Mesenchymal stem cell (in vitro differentiated cells and primary cell): ENCODE measurements at regions not wholly inside any gene's neighbourhood (a gene's known extent, or its start where the extent isn't known, plus 50 kb on each side); places are given as distances from the start of the nearest gene placed in this dataset.

Experiments used
- DNase-seq: peaks from one replicate; pipeline ENCODE4 v3.0.0-alpha.2; 2013
- H2AFZ ChIP-seq: one replicate; pipeline ENCODE4 v1.6.1; 2013; ENCODE audit warnings: low read depth, mild to moderate bottlenecking, control low read depth, inconsistent platforms, low read length, moderate library complexity
- H2AK5ac ChIP-seq: 2 replicates; pipeline ENCODE4 v1.6.1; 2013; ENCODE audit warnings: low read length, moderate library complexity, mild to moderate bottlenecking, inconsistent platforms; ENCODE audit not compliant: severe bottlenecking
- H2BK120ac ChIP-seq: one replicate; pipeline ENCODE4 v1.6.1; 2013; ENCODE audit warnings: low read depth, mild to moderate bottlenecking, inconsistent platforms, low read length, moderate library complexity
- H2BK12ac ChIP-seq, 2 experiments: one replicate each; pipeline ENCODE4 v1.6.1; 2013; ENCODE audit warnings: inconsistent platforms in 2 of 2, low read length in 2 of 2, mild to moderate bottlenecking in 2 of 2, moderate library complexity in 2 of 2, control low read depth in 1 of 2
- H2BK15ac ChIP-seq: one replicate; pipeline ENCODE4 v1.6.1; 2013; ENCODE audit warnings: mild to moderate bottlenecking, low read depth, inconsistent platforms; ENCODE audit not compliant: poor library complexity, severe bottlenecking
- H2BK5ac ChIP-seq: 2 replicates; pipeline ENCODE4 v1.6.1; 2013; ENCODE audit warnings: low read depth, mild to moderate bottlenecking, low read length, control low read depth, inconsistent platforms; ENCODE audit not compliant: poor library complexity, severe bottlenecking
- H3K14ac ChIP-seq, 2 experiments: one replicate each; pipeline ENCODE4 v1.6.1; 2013; ENCODE audit warnings: inconsistent platforms in 2 of 2, low read length in 2 of 2, control low read depth in 1 of 2, mild to moderate bottlenecking in 1 of 2, moderate library complexity in 1 of 2
- H3K18ac ChIP-seq, 2 experiments: one replicate each; pipeline ENCODE4 v1.6.1; 2013; ENCODE audit warnings: inconsistent platforms in 2 of 2, low read length in 2 of 2, control low read depth in 1 of 2, low read depth in 1 of 2, mild to moderate bottlenecking in 1 of 2
- H3K23ac ChIP-seq, 2 experiments: one replicate each; pipeline ENCODE4 v1.6.1; 2013; ENCODE audit warnings: inconsistent platforms in 2 of 2, low read length in 2 of 2, mild to moderate bottlenecking in 2 of 2, moderate library complexity in 2 of 2, control low read depth in 1 of 2
- H3K27ac ChIP-seq: 2 replicates; pipeline ENCODE4 v1.5.1; 2013; ENCODE audit warnings: mild to moderate bottlenecking, moderate library complexity, low read length, control low read depth, inconsistent platforms; ENCODE audit not compliant: poor library complexity, severe bottlenecking
- H3K27me3 ChIP-seq, 2 experiments: 2 replicates each; pipeline versions ENCODE4 v1.6.1 to v1.7.0; 2013; ENCODE audit warnings: low read length in 2 of 2, mild to moderate bottlenecking in 2 of 2, moderate library complexity in 2 of 2, control low read depth in 1 of 2, inconsistent platforms in 1 of 2; ENCODE audit not compliant: control insufficient read depth in 1 of 2, insufficient read depth in 1 of 2
- H3K36me3 ChIP-seq, 2 experiments: 2 replicates each; pipeline versions ENCODE4 v1.6.1 to v1.7.0; 2013; ENCODE audit warnings: low read length in 2 of 2, control low read depth in 1 of 2, inconsistent platforms in 1 of 2, low read depth in 1 of 2, mild to moderate bottlenecking in 1 of 2; ENCODE audit not compliant: insufficient read depth in 2 of 2, control insufficient read depth in 1 of 2
- H3K4ac ChIP-seq, 2 experiments: one replicate each; pipeline ENCODE4 v1.6.1; 2013; ENCODE audit warnings: inconsistent platforms in 2 of 2, low read length in 2 of 2, mild to moderate bottlenecking in 2 of 2, moderate library complexity in 2 of 2, control low read depth in 1 of 2, low read depth in 1 of 2
- H3K4me1 ChIP-seq: 2 replicates; pipeline ENCODE4 v1.6.1; 2013; ENCODE audit warnings: low read depth, low read length, control low read depth; ENCODE audit not compliant: control insufficient read depth, insufficient read depth
- H3K4me2 ChIP-seq: 2 replicates; pipeline ENCODE4 v1.6.1; 2013; ENCODE audit warnings: low read length, mild to moderate bottlenecking, inconsistent platforms; ENCODE audit not compliant: poor library complexity, severe bottlenecking
- H3K4me3 ChIP-seq, 2 experiments: 2 replicates each; pipeline versions ENCODE4 v1.5.1 to v1.7.0; 2013; ENCODE audit warnings: low read length in 2 of 2, mild to moderate bottlenecking in 2 of 2, control low read depth in 1 of 2, low read depth in 1 of 2; ENCODE audit not compliant: insufficient read depth in 1 of 2
- H3K79me1 ChIP-seq: replicated peaks from 2 replicates; pipeline ENCODE4 v1.6.1; 2013; ENCODE audit warnings: mild to moderate bottlenecking, control low read depth, low read length, inconsistent platforms; ENCODE audit not compliant: poor library complexity, severe bottlenecking
- H3K9ac ChIP-seq: 2 replicates; pipeline ENCODE4 v1.7.0; 2013; ENCODE audit warnings: mild to moderate bottlenecking, low read length, moderate library complexity
- H3K9me3 ChIP-seq: 2 replicates; pipeline ENCODE4 v1.7.0; 2013; ENCODE audit warnings: mild to moderate bottlenecking, low read length; ENCODE audit not compliant: control insufficient read depth
- H4K8ac ChIP-seq: one replicate; pipeline ENCODE4 v1.6.1; 2013; ENCODE audit warnings: inconsistent platforms, mild to moderate bottlenecking, low read length, moderate library complexity
- H4K91ac ChIP-seq: one replicate; pipeline ENCODE4 v1.6.1; 2013; ENCODE audit warnings: mild to moderate bottlenecking, low read length, inconsistent platforms
- WGBS: methylation state at CpG from one replicate; pipeline ENCODE4 v1.1.7; 2013; ENCODE audit warnings: mixed read lengths; 5-methylcytosine and 5-hydroxymethylcytosine counted together

GRCh38 chr3:153880493-153880892 lies 240.7 kb upstream of the ARHGEF26 start:
- DNase-seq, result no peak
- H4K91ac ChIP-seq, result no peak overlapping the region
- H2BK120ac ChIP-seq, result no peak overlapping the region
- H3K9ac ChIP-seq, result no peak overlapping the region
- H3K27ac ChIP-seq, result no peak overlapping the region
- H3K79me1 ChIP-seq, result no peaks in the 10 kb centered on the region
- H3K4ac ChIP-seq, result no peak overlapping the region
- H2BK12ac ChIP-seq, result no peak overlapping the region
- H3K4me2 ChIP-seq, result no peak overlapping the region
- no peaks in the 10 kb centered on the region for H3K9me3 ChIP-seq
- no peaks in the 10 kb centered on the region for H3K36me3 ChIP-seq
- H2AFZ ChIP-seq, result no peak overlapping the region
- H3K14ac ChIP-seq, result no peak overlapping the region
- no peak overlapping the region for H3K18ac ChIP-seq
- no peak overlapping the region for H2AK5ac ChIP-seq
- H3K4me1 ChIP-seq, result no peaks in the 10 kb centered on the region
- H2BK5ac ChIP-seq, result no peak overlapping the region
- H2BK15ac ChIP-seq, result no peak overlapping the region
- no peak overlapping the region for H3K4me3 ChIP-seq
- H4K8ac ChIP-seq, result no peak overlapping the region
- no peak overlapping the region for H3K23ac ChIP-seq
- 94% methylated on average over 1 of the region's 2 CpGs for WGBS
- H3K27me3 ChIP-seq, result no peaks in the 10 kb centered on the region

GRCh38 chr3:153881201-153881600 lies 240.0 kb upstream of the ARHGEF26 start:
- Histone ChIP-seq H3K79me1 (no peaks in the 10 kb centered on the region), H2AFZ (no peak overlapping the region), H2BK120ac (no peak overlapping the region), H3K27ac (no peak overlapping the region), H3K9ac (no peak overlapping the region), H3K27me3 (no peaks in the 10 kb centered on the region), H3K36me3 (no peaks in the 10 kb centered on the region), H3K4me2 (no peak overlapping the region), H3K23ac (no peak overlapping the region), H2BK15ac (no peak overlapping the region), H3K9me3 (no peaks in the 10 kb centered on the region), H3K14ac (no peak overlapping the region), H2BK5ac (no peak overlapping the region), H4K8ac (no peak overlapping the region), H4K91ac (no peak overlapping the region), H3K4me3 (no peak overlapping the region), H2BK12ac (no peak overlapping the region), H3K4me1 (no peaks in the 10 kb centered on the region), H3K18ac (no peak overlapping the region), H3K4ac (no peak overlapping the region), H2AK5ac (no peak overlapping the region)
- DNase-seq, result no peak
- WGBS, result 70% methylated on average over 2 of the region's 7 CpGs

GRCh38 chr3:153885359-153885758 lies 235.8 kb upstream of the ARHGEF26 start:
- no peak overlapping the region for H3K4me2 ChIP-seq
- H3K4me3 ChIP-seq, result no peak overlapping the region
- H4K91ac ChIP-seq, result no peak overlapping the region

DNA sequence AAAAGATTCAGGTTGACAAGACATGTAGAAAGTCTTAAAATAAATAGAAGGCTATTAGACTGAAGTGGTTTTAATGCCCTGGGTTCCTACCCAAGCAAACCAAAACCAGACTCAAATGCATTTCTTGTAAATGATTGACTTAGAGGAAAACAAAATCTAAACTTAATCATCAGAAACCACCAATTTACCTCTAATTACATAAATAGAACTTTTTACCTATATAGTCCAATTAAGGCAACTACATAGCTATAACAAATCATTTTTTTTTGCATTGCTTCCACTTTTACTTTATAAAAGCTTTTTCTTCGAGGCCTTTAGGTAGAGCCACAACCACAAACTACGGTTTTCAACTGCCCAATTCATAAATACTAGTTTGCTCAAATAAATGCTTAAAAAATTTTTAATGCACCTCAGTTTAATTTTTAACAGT lies 231.3 kb upstream of the ARHGEF26 start:
- Histone ChIP-seq H2BK120ac (no peak overlapping the region), H3K9ac (no peak overlapping the region), H2BK15ac (no peak overlapping the region), H3K23ac (no peak overlapping the region), H2BK12ac (no peak overlapping the region), H3K79me1 (no peaks in the 10 kb centered on the region), H2AFZ (no peak overlapping the region), H4K91ac (no peak overlapping the region), H2AK5ac (no peak overlapping the region), H3K4me1 (no peaks in the 10 kb centered on the region), H3K4ac (no peak overlapping the region), H3K14ac (no peak overlapping the region), H3K9me3 (no peaks in the 10 kb centered on the region), H3K27me3 (no peaks in the 10 kb centered on the region), H3K4me3 (no peak overlapping the region), H3K4me2 (no peak overlapping the region), H4K8ac (no peak overlapping the region), H3K36me3 (no peaks in the 10 kb centered on the region), H3K27ac (no peak overlapping the region), H2BK5ac (no peak overlapping the region), H3K18ac (no peak overlapping the region)
- no peak for DNase-seq
- 45% methylated on average over 2 of the region's 2 CpGs for whole genome bisulfite sequencing

More at GRCh38 chr3:153885359-153885758, 235.8 kb upstream of the ARHGEF26 start:
- Histone ChIP-seq H3K18ac (no peak overlapping the region), H2BK12ac (no peak overlapping the region), H3K27me3 (no peaks in the 10 kb centered on the region), H2AK5ac (no peak overlapping the region), H2BK120ac (no peak overlapping the region), H3K9ac (no peak overlapping the region), H3K14ac (no peak overlapping the region), H3K4ac (no peak overlapping the region), H3K27ac (no peak overlapping the region), H3K4me1 (no peaks in the 10 kb centered on the region), H3K79me1 (no peaks in the 10 kb centered on the region), H3K23ac (no peak overlapping the region), H2BK5ac (no peak overlapping the region), H3K36me3 (no peaks in the 10 kb centered on the region), H2BK15ac (no peak overlapping the region), H3K9me3 (no peaks in the 10 kb centered on the region), H4K8ac (no peak overlapping the region), H2AFZ (no peak overlapping the region)
- 96% methylated on average over 2 of the region's 2 CpGs for WGBS
- DNase-seq, result no peak
